Endothelial cell of umbilical vein (primary cell): ENCODE measurements at regions not wholly inside any gene's neighbourhood (a gene's known extent, or its start where the extent isn't known, plus 50 kb on each side); places are given as distances from the start of the nearest gene placed in this dataset.

Source experiments
- BruUV-seq: library from RNA; stranded (reverse); fragments of 400-500 nt; replicated peaks from 2 replicates; lab custom pipeline; 2021; lab: Mats Ljungman, UMichigan
- CTCF ChIA-PET: fragments of 300-600, 350-600 bp; sonication (Branson Sonifier 250); formaldehyde crosslinking; loops from one replicate; lab custom pipeline; 2021; ENCODE audit warnings: antibody characterized with exemption, inconsistent platforms; lab: Charles Lee
- POLR2A ChIA-PET: fragments of 300-600, 350-600 bp; sonication (Branson Sonifier 250); formaldehyde crosslinking; loops from one replicate; lab custom pipeline; 2021; ENCODE audit warnings: antibody characterized with exemption, inconsistent platforms; lab: Charles Lee
- DNase-seq: peaks from one replicate; pipeline ENCODE4 v3.0.0-alpha.2; 2011; ENCODE audit warnings: low read depth, low spot score
- FAIRE-seq: peaks from 2 replicates; lab custom pipeline; 2011; peaks lifted over from hg19 to GRCh38; lab: Jason Lieb, UNC
- H2AFZ ChIP-seq: 2 replicates; pipeline ENCODE4 v1.6.0; 2012; ENCODE audit warnings: low read depth, low read length, control low read depth, inconsistent platforms
- H3K27ac ChIP-seq: 2 replicates; pipeline ENCODE4 v1.5.1; 2011; ENCODE audit warnings: low read depth, mild to moderate bottlenecking, control low read depth, low read length, moderate library complexity; ENCODE audit not compliant: insufficient read depth
- H3K27me3 ChIP-seq, 2 experiments: 2 replicates each; pipeline versions ENCODE4 v1.6.0 to v1.6.1; 2011; ENCODE audit warnings: low read length in 2 of 2, mixed read lengths in 1 of 2; ENCODE audit not compliant: control insufficient read depth in 2 of 2, insufficient read depth in 2 of 2
- H3K36me3 ChIP-seq, 2 experiments: 2 replicates in 1 of 2; 3 replicates in 1 of 2; pipeline ENCODE4 v1.5.1; 2011; ENCODE audit warnings: low read length in 2 of 2, mild to moderate bottlenecking in 1 of 2, moderate library complexity in 1 of 2; ENCODE audit not compliant: control insufficient read depth in 2 of 2, insufficient read depth in 2 of 2; ENCODE audit errors: extremely low read depth in 1 of 2
- H3K4me1 ChIP-seq: 3 replicates; pipeline ENCODE4 v1.5.1; 2011; ENCODE audit warnings: mild to moderate bottlenecking, low read length; ENCODE audit not compliant: control insufficient read depth, insufficient read depth; ENCODE audit errors: extremely low read depth
- H3K4me2 ChIP-seq: 2 replicates; pipeline ENCODE4 v1.6.1; 2011; ENCODE audit warnings: low read length, control low read depth, mixed read lengths; ENCODE audit not compliant: insufficient read depth
- H3K4me3 ChIP-seq, 3 experiments: fragments of 200-600 bp in 1 of 3; sonication (generic), shearing (Covaris generic) in 1 of 3; replicated peaks in 1 of 3; 2 replicates each; pipeline ENCODE4 v1.5.1; 2011 to 2016; ENCODE audit warnings: control low read depth in 3 of 3, low read length in 3 of 3, mild to moderate bottlenecking in 2 of 3, inconsistent platforms in 1 of 3, low read depth in 1 of 3, moderate library complexity in 1 of 3; ENCODE audit not compliant: insufficient read depth in 1 of 3
- H3K79me2 ChIP-seq: 2 replicates; pipeline ENCODE4 v1.6.0; 2012; ENCODE audit warnings: low read length, inconsistent platforms; ENCODE audit not compliant: control insufficient read depth, insufficient read depth
- H3K9ac ChIP-seq: replicated peaks from 2 replicates; pipeline ENCODE3; 2011; ENCODE audit warnings: low read length, control low read depth; ENCODE audit not compliant: insufficient read depth; ENCODE audit errors: extremely low read depth
- H3K9me1 ChIP-seq: replicated peaks from 3 replicates; pipeline ENCODE4 v1.6.0; 2011; ENCODE audit warnings: mild to moderate bottlenecking, low read length; ENCODE audit not compliant: control insufficient read depth, insufficient read depth; ENCODE audit errors: extremely low read depth
- H3K9me3 ChIP-seq: replicated peaks from 2 replicates; pipeline ENCODE4 v1.5.1; 2012; ENCODE audit warnings: low read length, inconsistent platforms; ENCODE audit not compliant: control insufficient read depth, insufficient read depth
- H4K20me1 ChIP-seq: replicated peaks from 2 replicates; pipeline ENCODE3; 2011; ENCODE audit warnings: mild to moderate bottlenecking, low read length; ENCODE audit not compliant: control insufficient read depth, insufficient read depth; ENCODE audit errors: extremely low read depth
- CTCF ChIP-seq, 2 donors: IDR thresholded peaks; 1 replicate in 1 of 2; 2 replicates in 1 of 2; pipeline ENCODE4 v1.5.1; 2011; ENCODE audit warnings: low read length in 2 of 2, mild to moderate bottlenecking in 2 of 2, moderate library complexity in 2 of 2, control low read depth in 1 of 2, inconsistent platforms in 1 of 2, low read depth in 1 of 2; ENCODE audit not compliant: insufficient read depth in 1 of 2; ENCODE audit errors: extremely low read depth in 1 of 2
- EZH2 ChIP-seq: IDR thresholded peaks from 2 replicates; pipeline ENCODE4 v1.6.1; 2012; ENCODE audit warnings: borderline replicate concordance, low read depth, mild to moderate bottlenecking, moderate library complexity, low read length, inconsistent platforms; ENCODE audit not compliant: severe bottlenecking
- FOS ChIP-seq: IDR thresholded peaks from 2 replicates; pipeline ENCODE4 v1.6.1; 2011; ENCODE audit warnings: mild to moderate bottlenecking, low read length, moderate library complexity, borderline replicate concordance; ENCODE audit not compliant: insufficient read depth
- GATA2 ChIP-seq: IDR thresholded peaks from 2 replicates; pipeline ENCODE4 v1.7.0; 2011; ENCODE audit warnings: low read depth, mild to moderate bottlenecking, moderate library complexity, mixed read lengths, low read length; ENCODE audit not compliant: insufficient read length, insufficient read depth
- JUN ChIP-seq: IDR thresholded peaks from 2 replicates; pipeline ENCODE4 v1.6.1; 2011; ENCODE audit warnings: borderline replicate concordance, low read depth; ENCODE audit not compliant: insufficient read length, insufficient read depth
- MYC ChIP-seq: IDR thresholded peaks from one replicate; pipeline ENCODE4 v1.6.1; 2011; ENCODE audit warnings: mild to moderate bottlenecking, low read depth, low read length
- POLR2A ChIP-seq: IDR thresholded peaks from 2 replicates; pipeline ENCODE4 v1.6.1; 2012; ENCODE audit warnings: low read depth, mild to moderate bottlenecking, control low read depth, low read length
- POLR2AphosphoS5 ChIP-seq: IDR thresholded peaks from 2 replicates; pipeline ENCODE4 v1.6.1; 2012; ENCODE audit warnings: low read depth, mild to moderate bottlenecking, control low read depth, low read length, moderate library complexity; ENCODE audit not compliant: insufficient read depth
- dilution Hi-C: fragments of 300-500 bp; cut with MboI; formaldehyde crosslinking; loops from one replicate; pipeline ENCODE4 v1.15.0; 2019; ENCODE audit warnings: low sequenced_read_pairs; ENCODE audit not compliant: extremely low pct_ligation_motif_present
- intact Hi-C: fragments of 100-400 bp; cut with micrococcal nuclease; formaldehyde crosslinking; loops from one replicate; pipeline ENCODE4 v1.10.0; 2022
- TF ChIP-seq, protein P1 (sequence below): IDR thresholded peaks from 2 replicates; pipeline ENCODE4 v1.6.1; 2011; ENCODE audit not compliant: insufficient read depth, insufficient read length

- no peak overlapping the region for H3K4me3 ChIP-seq
- intact Hi-C loops (no loop called here), dilution Hi-C loops (no loop called here)
- no peaks in the 10 kb centered on the region for H3K36me3 ChIP-seq
- no TSS peak for BruUV-seq
- H3K79me2 ChIP-seq = no peaks in the 10 kb centered on the region
- no peaks in the 10 kb centered on the region for H4K20me1 ChIP-seq
- CTCF ChIA-PET = interaction anchor here (0.8 kb wide), 1 partner anchor 9 kb away, joined by 3 read pairs; no protein-coding TSS in a partner anchor
- POLR2A ChIA-PET = no interaction called here
- H3K4me1 ChIP-seq = no peaks in the 10 kb centered on the region
- H3K9me3 ChIP-seq = no peaks in the 10 kb centered on the region
- no peaks in the 10 kb centered on the region for H3K9me1 ChIP-seq
- FAIRE-seq (no peak), DNase-seq (no peak)
- H3K9ac ChIP-seq = no peak overlapping the region
- peaks cover 0 to 2% of the 10 kb centered on the region in 2 experiments for H3K27me3 ChIP-seq
- no peak overlapping the region for H2AFZ ChIP-seq
- TF ChIP-seq POLR2AphosphoS5 = no peak
- TF ChIP-seq CTCF (IDR thresholded peaks at IDR 0.05; ENCODE audit: extremely low read depth in 1 of 2, insufficient read depth in 1 of 2, low read depth in 1 of 2, low read length in 2 of 2) = no peak
- TF ChIP-seq JUN = no peak
- TF ChIP-seq, protein P1, sequence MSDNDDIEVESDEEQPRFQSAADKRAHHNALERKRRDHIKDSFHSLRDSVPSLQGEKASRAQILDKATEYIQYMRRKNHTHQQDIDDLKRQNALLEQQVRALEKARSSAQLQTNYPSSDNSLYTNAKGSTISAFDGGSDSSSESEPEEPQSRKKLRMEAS = no peak
- no peak for TF ChIP-seq EZH2
- TF ChIP-seq GATA2 = no peak
- TF ChIP-seq POLR2A = no peak
- no peak for TF ChIP-seq FOS
- no peak for TF ChIP-seq MYC
- no peak overlapping the region for H3K27ac ChIP-seq
- no peak overlapping the region for H3K4me2 ChIP-seq
Measured at GRCh38 chr10:64785816-64786215, 1264.6 kb downstream of the REEP3 start.
